GM18502 (cell line): ENCODE measurements at regions not wholly inside any gene's neighbourhood (a gene's known extent, or its start where the extent isn't known, plus 50 kb on each side); places are given as distances from the start of the nearest gene placed in this dataset.

Experiments
- ATAC-seq: cut with Tn5 transposase; IDR thresholded peaks from one replicate; pipeline ENCODE4 v1.9.1; 2021; ENCODE audit warnings: mild to moderate bottlenecking; ENCODE audit not compliant: unreplicated experiment, poor library complexity

DNA sequence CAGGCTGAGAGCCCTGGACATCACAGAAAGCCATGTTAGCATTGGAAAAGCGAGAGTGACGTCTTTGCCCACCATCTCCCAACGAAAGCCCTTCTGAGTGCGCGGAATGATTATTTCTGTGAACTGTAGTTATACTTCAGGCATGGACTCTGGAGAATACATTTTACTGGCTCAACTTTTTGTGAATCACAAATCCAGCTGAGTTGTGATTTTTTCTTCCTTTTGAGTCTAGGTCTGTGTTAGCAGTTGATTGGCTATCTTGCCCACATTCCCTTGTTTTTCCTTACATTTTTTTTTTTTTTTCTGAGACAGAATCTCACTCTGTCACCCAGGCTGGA is 183.1 kb downstream of the INO80D start:
- ATAC-seq, result no peak

DNA sequence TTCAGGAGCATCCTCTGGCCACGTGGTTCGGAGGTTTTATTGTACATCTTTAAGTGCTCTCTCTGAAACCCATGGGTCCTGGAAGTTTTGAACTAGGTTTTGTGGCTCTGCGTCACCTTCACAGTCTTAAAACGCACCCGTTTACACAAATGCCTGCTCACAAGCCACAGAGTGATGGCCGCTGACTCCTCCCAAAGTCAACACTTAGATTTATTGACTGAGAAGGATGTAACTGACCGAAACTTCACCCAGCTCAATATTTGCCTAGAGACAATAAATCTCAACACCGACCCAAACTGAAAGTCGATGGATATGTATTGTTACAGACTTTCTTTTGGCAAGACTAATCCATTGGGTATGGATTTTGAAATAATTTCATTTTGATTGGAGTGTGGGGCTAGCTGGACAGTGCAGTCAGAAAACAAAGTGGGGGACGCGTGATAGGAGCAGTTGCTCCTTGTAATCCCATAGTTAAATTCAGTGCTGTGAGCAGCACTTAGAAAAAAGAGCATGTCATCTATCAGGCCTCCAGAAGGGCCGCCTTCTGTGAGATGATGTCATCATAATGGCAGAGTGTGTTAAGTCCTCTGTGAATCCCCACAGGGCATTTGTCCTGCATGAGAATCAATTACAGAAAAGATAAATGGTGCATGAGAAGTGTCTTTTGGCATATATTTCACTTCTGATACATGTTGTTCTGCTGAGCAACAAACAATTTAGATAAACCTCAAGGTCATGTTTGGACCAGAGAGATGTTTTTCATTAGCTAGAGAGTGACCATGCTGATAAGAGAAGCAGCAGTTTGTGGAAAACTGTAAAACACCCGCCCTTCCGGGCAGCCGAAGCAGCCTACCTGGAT is 183.7 kb downstream of the INO80D start:
- ATAC-seq, result no peak

DNA sequence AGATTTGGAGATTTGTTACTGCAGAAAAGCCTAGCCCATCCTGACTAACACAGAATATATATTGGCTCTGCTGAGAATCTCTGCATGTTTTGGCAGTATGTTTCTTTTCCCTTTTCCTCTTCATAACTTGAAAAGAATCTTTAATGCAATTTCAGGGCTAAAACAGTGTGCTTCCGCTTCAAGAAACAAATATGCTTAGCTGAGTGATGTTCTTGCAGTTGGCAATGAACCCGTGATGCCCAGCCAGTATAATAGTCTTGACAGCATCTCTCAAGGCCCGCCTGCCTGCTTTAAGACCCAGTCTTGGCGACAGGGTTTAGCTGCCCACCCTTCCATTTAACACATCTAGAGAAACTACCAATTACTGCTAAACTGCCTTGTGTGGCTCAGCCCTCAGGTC is 184.5 kb downstream of the INO80D start:
- ATAC-seq, result no peak

DNA sequence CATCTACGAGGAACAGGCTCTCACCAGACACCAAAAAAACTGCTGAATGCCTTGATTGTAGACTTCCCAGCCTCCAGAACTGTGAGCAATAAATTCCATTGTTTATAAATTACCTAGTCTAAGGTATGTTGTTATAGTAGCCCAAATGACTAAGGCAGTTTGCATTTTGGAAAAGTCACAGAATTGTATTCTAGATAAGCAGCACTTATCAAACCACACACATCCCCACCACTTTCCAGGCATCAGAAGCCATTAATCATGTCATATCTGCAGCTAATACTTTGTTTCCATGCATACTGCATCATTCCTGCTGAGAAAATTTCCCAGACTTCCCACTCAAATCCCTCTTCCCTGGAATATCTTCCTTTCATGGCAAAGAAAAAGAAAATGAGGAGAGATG is 187.2 kb downstream of the INO80D start:
- no peak for ATAC-seq

DNA sequence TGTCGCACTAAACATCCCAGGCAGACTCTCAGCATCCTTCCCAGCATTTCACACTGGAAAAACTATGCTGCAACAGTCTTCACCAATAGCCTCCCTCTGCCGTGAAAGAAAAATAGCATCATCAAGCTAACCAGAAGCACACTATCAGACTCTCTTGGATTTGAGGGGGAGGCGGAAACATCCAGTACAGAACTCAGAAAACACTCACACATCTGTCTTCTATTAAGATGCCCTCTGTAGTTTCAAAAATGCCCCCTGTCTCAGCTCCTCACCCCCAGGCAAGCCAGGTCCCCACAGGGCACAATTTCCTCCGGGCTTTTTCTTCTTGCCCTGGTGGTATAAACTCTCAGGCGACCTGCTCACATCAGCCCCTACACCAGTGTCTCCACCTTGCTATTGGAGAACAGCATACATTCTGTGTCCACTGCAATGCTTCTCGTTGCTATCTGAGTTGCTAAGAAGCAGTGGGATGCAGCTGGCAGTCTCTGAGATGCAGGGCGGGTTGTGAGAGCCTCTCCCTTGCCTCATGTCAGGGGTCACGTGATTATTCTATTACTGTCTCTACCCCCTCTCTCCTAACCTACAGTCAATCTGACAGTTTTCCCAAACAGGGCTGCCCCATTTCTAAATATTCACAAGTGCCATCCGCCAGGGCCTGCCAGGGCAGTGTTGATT is 189.9 kb downstream of the INO80D start:
- ATAC-seq, result no peak

DNA sequence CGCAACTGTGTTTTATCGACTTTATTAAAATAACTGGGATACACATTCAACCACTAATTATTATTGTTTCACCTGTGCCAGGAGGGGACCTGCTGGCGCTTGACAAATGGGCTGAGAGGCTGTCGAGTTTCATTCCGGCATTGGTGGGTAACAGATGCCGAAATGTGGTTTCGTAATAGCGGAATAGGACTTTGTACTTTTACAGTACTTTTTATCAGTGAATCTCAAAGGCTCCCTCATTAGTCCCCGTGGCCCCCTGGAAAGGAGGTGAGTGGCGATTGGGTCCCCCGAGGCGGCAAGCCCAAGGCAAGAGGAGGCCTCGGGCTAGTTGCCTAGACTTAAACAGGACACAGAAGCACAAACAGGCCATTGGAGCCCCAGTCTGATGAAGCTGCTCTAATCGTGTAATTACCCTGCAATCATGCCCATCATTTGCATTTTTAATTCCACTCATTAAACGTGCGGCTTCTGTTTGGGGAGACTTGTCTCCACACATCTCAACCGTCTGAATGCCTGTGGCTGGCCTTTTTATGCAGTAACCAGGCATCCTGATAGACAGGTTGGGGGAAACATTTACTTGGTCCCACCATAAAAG is 193.2 kb downstream of the INO80D start:
- ATAC-seq, result no peak

DNA sequence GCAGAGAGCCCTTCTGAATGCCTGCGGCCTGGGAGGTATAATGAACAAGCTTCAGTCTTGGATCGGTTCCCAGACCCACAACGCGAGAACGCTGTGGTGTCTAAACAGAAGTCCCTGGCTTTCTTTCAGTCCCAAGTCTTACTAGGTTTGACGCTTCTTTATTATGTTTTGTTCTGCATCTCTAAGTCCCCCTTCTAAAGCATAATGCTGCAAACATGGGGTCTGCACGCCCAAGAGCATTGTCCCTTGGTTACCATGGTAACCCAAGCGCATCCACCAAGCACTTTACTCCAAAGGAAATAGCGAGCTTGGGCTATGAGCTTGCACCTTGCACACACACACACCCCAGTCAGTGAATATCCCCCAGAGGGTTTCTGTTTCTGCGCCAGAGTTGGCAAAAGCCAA is 193.7 kb downstream of the INO80D start:
- no peak for ATAC-seq

DNA sequence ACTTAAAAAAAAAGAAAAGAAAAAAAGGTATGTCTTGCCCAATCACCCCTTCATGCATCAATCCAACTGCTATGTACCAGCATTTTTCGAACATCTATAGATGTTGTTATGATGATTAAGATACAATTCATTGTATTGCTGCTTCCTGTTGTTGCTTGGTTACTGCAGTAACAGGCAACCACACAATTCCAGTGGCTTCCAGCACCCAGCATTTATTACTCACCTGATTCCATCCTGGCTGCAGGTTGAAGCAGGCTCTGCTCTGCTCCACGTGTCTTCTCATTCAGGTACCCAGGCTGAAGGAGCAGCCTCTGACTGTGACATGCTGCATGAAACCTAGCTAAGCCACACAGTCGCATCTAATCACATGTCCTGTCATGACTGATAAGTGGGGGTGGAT is 196.9 kb downstream of the INO80D start:
- no peak for ATAC-seq

DNA sequence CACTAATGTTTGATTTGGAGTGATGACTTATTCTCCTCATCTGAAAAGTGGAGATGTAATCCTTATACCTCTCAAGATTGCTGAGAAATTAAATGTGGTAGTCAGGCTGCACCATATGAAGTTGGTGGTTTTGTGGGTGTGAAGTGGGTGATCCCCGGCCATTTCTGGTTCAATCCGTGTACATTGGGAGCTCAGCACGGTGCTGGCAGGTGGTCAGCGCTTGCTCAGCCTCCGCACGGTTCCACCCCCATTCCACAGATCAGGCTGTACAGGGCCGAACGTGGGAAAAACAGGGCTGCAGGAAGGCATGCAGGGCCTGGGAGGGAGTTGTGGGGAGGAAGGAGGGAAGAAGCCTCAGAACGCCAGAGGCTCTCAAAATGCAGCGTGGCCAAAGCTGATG is 198.3 kb downstream of the INO80D start:
- no peak for ATAC-seq

DNA sequence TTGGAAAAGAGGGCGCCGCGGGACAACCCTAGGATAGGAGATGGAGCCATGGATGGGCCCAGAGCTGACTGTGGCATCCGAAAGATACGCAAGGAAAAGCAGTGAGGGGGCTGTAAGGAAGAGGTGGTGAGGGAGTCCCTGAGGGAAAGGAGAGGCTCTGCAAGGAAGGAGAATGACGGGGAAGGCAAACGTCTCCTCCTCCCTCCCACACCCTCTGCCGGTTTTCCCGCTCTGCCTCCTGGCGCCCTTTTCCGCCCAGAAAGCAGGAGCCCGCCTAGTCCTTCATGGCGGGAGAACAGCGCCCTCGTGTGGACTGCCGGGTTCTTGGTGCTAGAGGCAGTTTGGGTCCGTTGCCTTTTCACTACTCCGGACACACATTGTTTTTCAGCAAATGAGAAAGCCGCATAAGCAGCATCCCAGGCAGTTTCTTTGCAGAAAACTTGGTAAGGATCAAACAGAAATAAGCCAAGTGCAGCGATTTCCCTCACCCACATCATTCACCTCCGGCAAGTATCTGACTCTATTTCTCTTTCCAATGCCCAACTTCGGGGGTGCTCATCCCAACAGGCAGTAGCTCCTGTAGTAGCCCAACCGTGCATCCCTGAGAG is 200.4 kb downstream of the INO80D start:
- peak; percentile 80 for ATAC-seq

DNA sequence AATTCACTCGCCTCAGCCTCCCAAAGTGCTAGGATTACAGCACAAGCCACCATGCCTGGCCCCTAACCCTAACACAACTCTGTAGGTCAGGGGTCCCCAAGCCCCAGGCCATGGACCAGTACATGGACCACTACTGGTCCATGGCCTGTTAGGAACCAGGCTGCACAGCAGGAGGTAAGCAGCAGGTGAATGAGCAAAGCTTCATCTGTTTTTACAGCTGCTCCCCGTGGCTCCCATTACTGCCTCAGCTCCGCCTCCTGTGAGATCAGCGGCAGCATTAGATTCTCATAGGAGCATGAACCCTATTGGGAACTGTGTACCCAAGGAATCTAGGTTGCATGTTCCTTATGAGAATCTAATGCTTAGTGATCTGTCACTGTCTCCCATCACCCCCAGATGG is 201.7 kb downstream of the NRP2 start:
- ATAC-seq, result no peak

DNA sequence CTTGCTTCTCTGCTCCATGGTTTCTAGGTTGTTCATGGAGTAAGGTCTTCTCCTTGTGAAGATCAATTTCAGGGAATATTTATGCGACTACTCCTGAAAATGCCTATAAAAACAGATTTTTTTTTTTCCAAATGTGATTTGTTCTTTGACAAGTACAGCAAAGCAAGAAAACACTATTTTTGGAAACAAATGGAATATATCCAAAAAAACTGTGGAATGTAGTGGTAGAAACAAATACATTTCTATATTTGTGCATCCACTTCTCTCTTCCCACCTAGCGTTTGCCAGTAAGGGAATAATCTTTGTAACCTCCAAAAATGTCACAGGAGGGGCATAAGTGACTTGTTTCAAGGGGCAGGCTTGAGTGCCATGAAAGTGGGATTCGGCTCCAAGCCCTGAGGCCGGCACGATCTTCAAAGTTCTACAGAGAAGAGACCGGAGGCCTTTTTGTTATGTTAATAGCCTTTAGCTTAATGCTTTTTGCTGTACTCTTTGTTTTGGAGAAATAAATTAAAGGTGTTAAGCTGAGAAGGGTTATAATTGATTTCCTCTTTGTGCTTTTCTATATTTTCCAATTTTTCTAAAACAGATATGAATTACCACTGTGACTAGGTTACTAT is 200.6 kb downstream of the NRP2 start:
- ATAC-seq, result no peak

DNA sequence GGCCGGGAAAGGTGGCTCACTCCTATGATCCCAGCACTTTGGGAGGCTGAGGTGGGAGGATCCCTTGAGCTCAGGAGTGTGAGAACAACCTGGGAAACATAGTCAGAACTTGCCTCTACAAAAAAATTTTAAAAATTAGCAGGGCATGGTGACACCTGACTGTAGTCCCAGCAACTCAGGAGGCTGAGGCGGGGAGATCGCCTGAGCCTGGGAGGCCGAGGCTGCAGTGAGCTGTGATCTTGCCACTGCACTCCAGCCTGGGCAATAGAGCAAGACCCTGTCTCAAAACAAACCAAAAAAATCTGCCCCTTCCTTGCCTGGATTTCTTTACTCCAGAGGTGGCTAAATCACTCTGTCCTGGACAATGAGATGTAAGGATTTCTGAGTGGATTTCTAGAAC is 197.7 kb downstream of the NRP2 start:
- ATAC-seq, result no peak

DNA sequence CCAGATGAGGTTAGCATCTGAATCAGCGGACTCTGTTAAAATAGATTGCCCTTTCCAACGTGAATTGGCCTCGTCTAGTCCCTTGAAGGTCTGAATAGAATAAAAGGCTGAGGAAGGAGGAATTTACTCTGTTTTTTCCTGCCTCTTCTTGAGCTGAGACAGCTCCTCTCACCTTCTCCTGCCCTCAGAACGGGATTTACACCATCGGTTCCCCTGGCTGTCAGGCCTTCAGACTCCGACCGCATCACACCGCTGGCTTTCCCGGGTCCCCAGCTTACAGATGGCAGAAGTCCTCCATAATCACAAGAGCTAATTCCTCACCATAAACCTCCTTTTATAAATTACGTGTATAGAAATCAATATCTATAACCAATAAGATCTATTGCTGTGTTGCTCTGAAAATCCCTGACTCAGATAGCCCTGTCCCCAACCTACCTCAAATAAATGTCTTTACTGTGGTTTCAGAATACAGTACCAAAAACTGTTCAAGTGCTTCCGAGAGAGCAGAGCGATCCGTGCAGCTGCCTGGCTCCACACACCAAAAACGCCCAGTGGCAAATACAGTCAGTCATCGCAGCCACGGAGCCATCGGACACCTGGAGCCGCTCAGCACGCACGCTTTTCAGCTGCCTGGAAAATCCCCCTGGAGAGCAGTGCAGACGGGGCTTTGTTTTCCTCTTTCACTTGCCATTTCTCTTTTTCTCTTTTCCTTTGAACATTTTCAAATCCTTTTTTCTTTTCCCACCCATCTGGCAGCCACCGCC is 196.9 kb downstream of the NRP2 start:
- ATAC-seq, result no peak

DNA sequence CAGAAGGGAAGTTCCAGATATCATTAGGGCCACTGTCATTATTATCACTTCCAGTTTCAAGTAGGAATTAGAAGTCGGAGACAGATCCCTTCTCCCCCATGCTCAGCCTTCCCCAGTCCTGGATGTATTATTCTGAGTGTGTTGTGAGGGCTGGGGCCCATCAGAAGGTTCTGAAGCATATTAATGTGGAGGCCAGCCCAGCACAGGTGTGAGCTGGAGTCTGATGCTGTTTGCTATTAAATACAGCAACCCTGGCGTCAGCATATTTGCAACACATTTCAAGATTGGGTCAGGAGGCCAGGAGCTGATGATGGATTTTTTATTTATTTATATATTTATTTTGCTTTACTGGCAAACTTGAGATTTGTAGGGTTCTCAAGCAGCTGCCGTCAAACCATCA is 195.2 kb downstream of the NRP2 start:
- no peak for ATAC-seq

DNA sequence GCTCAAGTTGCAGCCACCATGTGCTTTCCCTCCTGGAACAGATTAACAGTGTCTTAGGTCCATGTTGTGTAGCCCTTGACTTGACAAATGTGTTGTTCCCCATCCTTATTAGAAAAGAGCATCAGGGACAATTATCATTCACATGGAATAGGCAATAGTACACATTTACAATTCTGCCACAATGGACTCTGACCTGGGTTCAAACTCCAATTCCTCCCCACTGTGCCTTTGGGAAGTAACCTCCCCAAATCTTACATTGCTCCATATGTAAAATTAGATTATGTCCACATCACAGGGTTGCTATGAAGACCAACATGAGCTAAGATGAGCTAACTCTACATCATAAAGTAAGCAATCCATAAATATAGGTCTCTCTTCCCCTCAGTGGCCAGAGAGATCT is 193.8 kb downstream of the NRP2 start:
- no peak for ATAC-seq

DNA sequence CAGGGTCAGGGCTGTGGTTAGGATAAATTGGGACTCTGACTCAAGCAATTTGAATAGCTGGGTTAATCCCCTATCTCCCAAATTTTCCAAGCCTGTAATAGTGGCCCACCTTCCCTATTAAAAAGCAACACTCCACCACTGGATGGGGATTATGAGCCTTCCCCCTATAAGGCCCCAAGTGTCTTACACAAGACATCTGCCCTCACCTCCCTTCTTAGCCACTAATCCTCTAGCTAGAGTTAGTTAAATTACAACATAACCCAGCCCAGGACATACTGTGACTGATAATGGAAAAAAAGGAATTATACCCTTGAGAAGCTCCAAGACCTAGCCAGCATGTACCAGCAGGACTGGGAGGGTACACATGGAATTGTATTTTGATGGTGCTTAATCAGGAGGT is 190.4 kb downstream of the NRP2 start:
- no peak for ATAC-seq

DNA sequence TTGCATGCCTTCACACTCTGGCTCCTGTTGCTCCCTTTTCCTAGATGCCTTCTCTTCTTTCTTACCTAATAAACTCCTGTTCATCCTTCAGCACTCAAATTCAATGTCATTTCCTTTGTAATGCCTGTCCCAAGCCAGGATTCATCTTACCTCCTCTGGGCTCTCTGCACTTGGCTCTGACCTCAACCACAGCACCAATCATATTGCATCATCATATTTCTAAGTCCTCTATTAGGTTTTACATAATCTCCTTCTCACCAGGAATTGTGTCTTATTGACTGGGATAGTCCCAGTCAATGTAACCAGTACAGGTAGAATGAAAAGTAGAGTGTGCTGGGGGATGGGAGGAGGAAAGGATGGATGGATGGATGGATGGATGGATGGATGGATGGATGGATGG is 187.1 kb downstream of the NRP2 start:
- no peak for ATAC-seq

DNA sequence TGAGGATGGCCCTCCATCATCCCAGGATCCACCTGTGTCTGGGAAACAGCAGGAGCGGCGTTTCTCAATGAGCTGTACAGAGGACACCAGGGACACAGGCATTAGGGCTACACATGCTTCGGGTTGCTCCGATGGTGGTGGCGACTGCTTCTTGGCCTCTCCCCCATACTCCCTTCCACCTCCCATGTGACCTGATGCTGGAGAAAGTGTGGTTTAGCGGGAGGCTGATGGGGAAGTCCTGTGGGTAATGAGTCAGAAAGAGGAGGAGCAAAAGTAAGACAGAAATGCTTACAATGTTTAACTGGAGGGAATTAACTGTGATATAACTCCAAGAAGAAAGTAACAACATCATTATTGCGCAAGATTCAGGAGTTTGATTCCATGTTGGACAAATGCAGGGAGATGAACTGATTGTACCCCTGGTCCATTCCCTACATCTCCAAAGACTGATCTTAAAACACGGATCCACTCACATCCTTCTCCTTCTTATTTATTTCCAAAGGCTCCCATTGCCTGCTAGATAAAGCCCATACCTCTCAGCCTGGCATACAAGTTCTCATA is 186.6 kb downstream of the NRP2 start:
- peak; percentile 82 for ATAC-seq

DNA sequence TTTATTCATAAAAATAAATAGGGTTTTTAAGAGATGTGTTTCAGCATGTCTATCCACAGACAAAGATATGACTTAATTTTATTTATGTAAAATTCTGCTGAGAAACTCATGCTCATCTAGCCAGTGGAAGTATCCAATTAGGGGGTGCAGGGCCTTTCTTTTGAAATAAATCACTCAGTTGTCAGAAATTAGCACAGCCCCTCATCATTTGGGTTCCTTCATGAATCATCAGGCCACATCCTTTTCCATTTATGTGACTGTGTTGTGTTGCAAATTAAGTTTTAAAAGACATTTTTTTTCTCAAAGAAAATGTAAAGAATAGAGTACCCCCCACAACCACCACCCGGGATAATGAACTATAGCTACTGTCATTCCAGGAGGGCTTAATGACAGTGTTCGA is 185.8 kb downstream of the NRP2 start:
- no peak for ATAC-seq
